RWPE1 (cell line): ENCODE measurements at regions not wholly inside any gene's neighbourhood (a gene's known extent, or its start where the extent isn't known, plus 50 kb on each side); places are given as distances from the start of the nearest gene placed in this dataset.
"Not testable (repeated sequence)": the region's sequence is repeated elsewhere in the genome, so short reads cannot be mapped to it uniquely, and the experiment has no call there.

Source experiments
- CTCF ChIA-PET: fragments of 350-600 bp; sonication (Branson Sonifier 250); formaldehyde crosslinking; extraction: SDS; loops from one replicate; lab custom pipeline; 2021; lab: Yijun Ruan, JAX
- POLR2A ChIA-PET: fragments of 400-600 bp; formaldehyde crosslinking; extraction: SDS; loops from one replicate; lab custom pipeline; 2020; ENCODE audit warnings: antibody characterized with exemption; ENCODE audit not compliant: low non-redundant PET; lab: Yijun Ruan, JAX
- DNase-seq: peaks from one replicate; pipeline ENCODE4 v3.0.0; 2012; ENCODE audit warnings: low spot score
- H3K27ac ChIP-seq: fragments of 450-650 bp; 2 replicates; pipeline ENCODE4 v1.5.1; 2017
- TF ChIP-seq, protein P1 (sequence below): fragments of 450-650 bp; conservative IDR thresholded peaks from 2 replicates; pipeline ENCODE4 v1.5.1; 2017; ENCODE audit warnings: low read depth, mild to moderate bottlenecking

GRCh38 chr2:240191001-240191400 lies 50.5 kb upstream of the OTOS start:
- TF ChIP-seq, protein P1, sequence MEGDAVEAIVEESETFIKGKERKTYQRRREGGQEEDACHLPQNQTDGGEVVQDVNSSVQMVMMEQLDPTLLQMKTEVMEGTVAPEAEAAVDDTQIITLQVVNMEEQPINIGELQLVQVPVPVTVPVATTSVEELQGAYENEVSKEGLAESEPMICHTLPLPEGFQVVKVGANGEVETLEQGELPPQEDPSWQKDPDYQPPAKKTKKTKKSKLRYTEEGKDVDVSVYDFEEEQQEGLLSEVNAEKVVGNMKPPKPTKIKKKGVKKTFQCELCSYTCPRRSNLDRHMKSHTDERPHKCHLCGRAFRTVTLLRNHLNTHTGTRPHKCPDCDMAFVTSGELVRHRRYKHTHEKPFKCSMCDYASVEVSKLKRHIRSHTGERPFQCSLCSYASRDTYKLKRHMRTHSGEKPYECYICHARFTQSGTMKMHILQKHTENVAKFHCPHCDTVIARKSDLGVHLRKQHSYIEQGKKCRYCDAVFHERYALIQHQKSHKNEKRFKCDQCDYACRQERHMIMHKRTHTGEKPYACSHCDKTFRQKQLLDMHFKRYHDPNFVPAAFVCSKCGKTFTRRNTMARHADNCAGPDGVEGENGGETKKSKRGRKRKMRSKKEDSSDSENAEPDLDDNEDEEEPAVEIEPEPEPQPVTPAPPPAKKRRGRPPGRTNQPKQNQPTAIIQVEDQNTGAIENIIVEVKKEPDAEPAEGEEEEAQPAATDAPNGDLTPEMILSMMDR, result no peak

GRCh38 chr2:240192661-240193060 lies 52.2 kb upstream of the OTOS start:
- no peak overlapping the region for H3K27ac ChIP-seq
- CTCF ChIA-PET, result interaction anchor here (0.5 kb wide), 1 partner anchor 38 kb away, joined by 3 read pairs; no protein-coding TSS in a partner anchor
- POLR2A ChIA-PET, result no interaction called here
- TF ChIP-seq, protein P1, result no peak
- no peak for DNase-seq

More at GRCh38 chr2:240191001-240191400, 50.5 kb upstream of the OTOS start:
- ChIA-PET POLR2A (no interaction called here), CTCF (no interaction called here)
- H3K27ac ChIP-seq, result no peak overlapping the region
- DNase-seq, result no peak

GRCh38 chr2:240194341-240194762 lies 53.9 kb upstream of the OTOS start:
- CTCF ChIA-PET, result interaction anchor here (0.6 to 1.0 kb wide), 2 partner anchors 12 to 205 kb away, joined by 3 read pairs; no protein-coding TSS in a partner anchor
- DNase-seq, H3K27ac ChIP-seq, POLR2A ChIA-PET: not testable (repeated sequence)

GRCh38 chr2:240195316-240195861 lies 54.9 kb upstream of the OTOS start:
- TF ChIP-seq, protein P1, result no peak
- no peak overlapping the region for H3K27ac ChIP-seq
- ChIA-PET CTCF (interaction anchor here (1.0 kb wide), 1 partner anchor 11 kb away, joined by 3 read pairs; no protein-coding TSS in a partner anchor), POLR2A (no interaction called here)
- DNase-seq, result no peak

- TF ChIP-seq, protein P1, result no peak
- ChIA-PET POLR2A (no interaction called here), CTCF (no interaction called here)
- no peak overlapping the region for H3K27ac ChIP-seq
- no peak for DNase-seq
Measured at GRCh38 chr2:240196716-240197461, 56.4 kb upstream of the OTOS start.

GRCh38 chr2:240197462-240198139 lies 57.1 kb upstream of the OTOS start:
- CTCF ChIA-PET, result no interaction called here
- no peak overlapping the region for H3K27ac ChIP-seq
- TF ChIP-seq, protein P1, result no peak
- POLR2A ChIA-PET, result no interaction called here
- no peak for DNase-seq

- TF ChIP-seq, protein P1, result no peak
- no peak for DNase-seq
- CTCF ChIA-PET, result no interaction called here
Measured at GRCh38 chr2:240198226-240198625, 57.8 kb upstream of the OTOS start.

More at GRCh38 chr2:240198226-240198625, 57.8 kb upstream of the OTOS start:
- no peak overlapping the region for H3K27ac ChIP-seq
- POLR2A ChIA-PET, result no interaction called here
